GM18519 (cell line): ENCODE measurements at regions not wholly inside any gene's neighbourhood (a gene's known extent, or its start where the extent isn't known, plus 50 kb on each side); places are given as distances from the start of the nearest gene placed in this dataset.
"Not testable (repeated sequence)": the region's sequence is repeated elsewhere in the genome, so short reads cannot be mapped to it uniquely, and the experiment has no call there.

Source experiments
- ATAC-seq: cut with Tn5 transposase; IDR thresholded peaks from one replicate; pipeline ENCODE4 v1.9.1; 2021; ENCODE audit warnings: mild to moderate bottlenecking, moderate library complexity; ENCODE audit not compliant: unreplicated experiment, low FRiP score

DNA sequence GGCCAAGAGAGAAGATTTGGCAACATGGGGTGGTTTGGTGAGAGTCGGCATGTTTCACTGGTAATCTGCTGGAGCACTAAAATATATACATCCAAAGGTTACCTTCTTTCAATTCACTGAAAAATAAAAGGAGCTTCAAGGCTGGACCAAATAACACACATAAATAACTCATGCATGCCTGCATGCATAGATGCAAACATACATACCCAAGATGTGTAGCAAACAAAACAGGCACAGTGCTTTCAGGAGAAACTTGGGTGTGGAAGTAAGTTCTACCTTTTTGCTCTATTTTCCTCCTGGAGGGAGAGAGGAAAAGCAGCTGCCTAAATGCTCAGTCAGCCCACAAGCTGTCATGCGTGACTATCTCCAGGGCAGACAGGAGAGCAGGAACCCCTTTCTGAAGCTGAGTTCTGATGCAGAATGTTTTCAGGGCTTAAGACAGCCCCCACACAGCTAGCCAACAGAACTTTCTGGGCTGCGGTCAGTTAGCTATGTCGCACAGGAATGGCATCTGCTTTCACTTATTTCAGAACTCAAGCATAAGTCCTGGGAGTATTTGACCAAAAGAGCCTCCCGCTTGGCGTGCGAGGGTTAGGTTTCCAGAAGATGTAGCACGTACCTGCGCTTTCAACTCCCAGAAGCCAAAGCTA lies 166.2 kb downstream of the TOMM20 start:
- peak; percentile 31 for ATAC-seq

- no peak for ATAC-seq
These were observed 166.9 kb downstream of the TOMM20 start for GRCh38 chr1:234961456-234962339.

DNA sequence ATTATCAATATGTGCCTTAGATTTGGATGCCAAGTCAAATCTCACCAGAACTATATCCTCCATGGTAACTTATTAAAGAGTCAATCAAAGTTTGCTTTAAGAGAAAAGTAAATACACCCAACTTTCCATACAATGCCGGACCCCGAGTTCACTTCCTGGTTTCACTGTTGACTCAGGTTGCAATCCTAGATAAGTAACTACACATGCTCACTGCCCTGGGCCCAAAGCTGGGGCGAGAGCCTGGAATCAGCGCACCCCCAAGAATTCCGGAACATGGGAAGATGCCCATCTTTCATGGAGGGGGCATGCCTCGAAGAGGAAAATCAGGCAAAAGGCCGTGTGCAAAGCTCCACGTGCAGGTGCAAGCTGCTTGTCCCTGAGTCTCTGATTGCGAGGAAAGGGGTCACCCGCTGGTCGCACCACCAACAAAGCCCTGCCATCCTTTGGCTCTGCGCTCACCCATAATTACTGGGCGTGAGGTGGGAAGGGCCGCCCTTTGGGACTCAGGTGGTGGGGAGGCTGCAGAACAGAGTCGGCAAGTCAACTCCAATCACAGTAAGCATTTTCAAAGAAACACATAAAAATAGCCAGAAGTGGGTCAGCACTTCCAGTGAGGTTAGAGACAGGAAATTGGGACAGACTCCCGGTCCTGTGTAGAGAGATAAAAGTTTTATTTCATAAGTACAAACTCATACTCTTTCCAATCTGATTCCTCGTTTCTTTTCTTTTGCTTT lies 167.7 kb downstream of the TOMM20 start:
- ATAC-seq: no peak

GRCh38 chr1:234958706-234959657 lies 169.7 kb downstream of the TOMM20 start:
- ATAC-seq: no peak

- ATAC-seq: no peak
These were observed 170.5 kb downstream of the TOMM20 start for GRCh38 chr1:234958066-234958705.

- ATAC-seq: no peak
These were observed 171.1 kb downstream of the TOMM20 start for GRCh38 chr1:234957330-234958065.

GRCh38 chr1:234956821-234957329 lies 171.8 kb downstream of the TOMM20 start:
- no peak for ATAC-seq

- no peak for ATAC-seq
These were observed 173.4 kb downstream of the TOMM20 start for GRCh38 chr1:234955107-234955731.

DNA sequence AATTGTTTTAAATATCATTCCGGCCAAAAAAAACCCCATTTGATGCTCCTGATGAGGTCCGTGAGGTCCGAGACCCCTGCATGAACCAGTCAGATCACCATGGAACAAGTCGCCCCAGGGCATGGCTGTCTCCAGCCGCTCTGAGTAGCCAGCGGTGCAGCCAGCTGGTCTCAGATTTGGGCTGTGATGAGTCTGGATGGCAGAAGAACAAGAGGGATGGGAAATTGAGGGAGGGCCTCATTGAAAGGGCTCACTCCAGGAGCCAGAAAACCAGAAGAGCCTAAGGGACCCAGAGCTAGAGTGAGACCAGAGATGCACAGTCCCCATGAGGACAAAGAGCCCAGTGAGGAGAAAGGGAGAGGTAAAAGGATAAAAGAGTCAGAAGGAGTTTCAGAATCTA lies 174.0 kb downstream of the TOMM20 start:
- no peak for ATAC-seq

DNA sequence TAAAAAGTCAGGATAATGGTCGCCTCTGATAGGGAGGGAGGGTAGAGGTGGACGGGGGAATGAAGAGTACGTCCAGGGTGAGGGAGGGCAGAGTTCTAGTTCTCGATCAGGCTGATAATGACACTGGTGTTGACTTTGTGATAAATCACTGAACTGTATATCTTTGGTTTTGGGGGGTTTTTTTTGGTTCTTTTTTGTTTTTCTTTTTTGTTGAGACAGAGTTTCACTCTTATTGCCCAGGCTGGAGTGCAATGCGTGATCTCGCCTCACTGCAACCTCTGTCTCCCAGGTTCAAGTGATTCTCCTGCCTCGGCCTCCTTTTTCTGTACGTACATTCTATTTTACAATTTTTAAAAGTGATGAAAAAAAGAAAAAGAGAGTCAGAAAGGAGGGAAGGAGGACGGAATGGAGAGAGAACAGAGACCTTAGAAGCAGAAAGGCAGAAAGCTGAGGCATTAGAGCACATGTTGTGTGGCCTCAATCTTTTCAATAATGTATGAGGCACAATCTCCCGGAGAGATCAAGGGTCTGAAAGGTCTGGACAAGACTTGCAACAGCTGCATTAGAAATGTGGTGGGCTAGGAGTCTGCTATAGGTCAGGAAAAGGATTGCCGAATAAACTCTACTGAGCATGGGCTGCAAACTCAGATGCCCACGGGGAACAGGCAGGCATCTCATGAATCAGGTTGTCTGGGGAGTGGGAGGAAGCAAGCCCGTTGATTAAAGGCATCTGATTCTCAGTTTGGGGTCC lies 174.8 kb downstream of the TOMM20 start:
- ATAC-seq: no peak

GRCh38 chr1:234950598-234950997 lies 178.0 kb downstream of the TOMM20 start:
- no peak for ATAC-seq

- not testable (repeated sequence) for ATAC-seq
These were observed 179.1 kb downstream of the TOMM20 start for GRCh38 chr1:234949528-234949927.

GRCh38 chr1:234944439-234945344 lies 183.9 kb downstream of the TOMM20 start:
- no peak for ATAC-seq

GRCh38 chr1:234943836-234944402 lies 184.7 kb downstream of the TOMM20 start:
- no peak for ATAC-seq

GRCh38 chr1:234942879-234943506 lies 185.6 kb downstream of the TOMM20 start:
- ATAC-seq: no peak

- ATAC-seq: no peak
These were observed 186.7 kb downstream of the TOMM20 start for GRCh38 chr1:234942012-234942332.
